HL-60 (cell line): ENCODE measurements at regions not wholly inside any gene's neighbourhood (a gene's known extent, or its start where the extent isn't known, plus 50 kb on each side); places are given as distances from the start of the nearest gene placed in this dataset.

ENCODE experiments used
- DNase-seq, 2 experiments: peaks; one replicate each; pipeline ENCODE4 v3.0.0-alpha.2; 2010 to 2020; ENCODE audit warnings: low read depth in 1 of 2, low spot score in 1 of 2
- H3K27ac ChIP-seq: fragments of 250-450 bp; sonication (Bioruptor Pico); replicated peaks from 2 replicates; pipeline ENCODE4 v1.5.1; 2020; ENCODE audit warnings: mild to moderate bottlenecking, moderate library complexity
- H3K27me3 ChIP-seq: fragments of 250-450 bp; sonication (Bioruptor Pico); 2 replicates; pipeline ENCODE4 v1.5.1; 2021; ENCODE audit warnings: mild to moderate bottlenecking, moderate library complexity; ENCODE audit not compliant: insufficient read depth, poor library complexity, severe bottlenecking
- H3K4me3 ChIP-seq: replicated peaks from 2 replicates; pipeline ENCODE4 v1.5.1; 2011; ENCODE audit warnings: mild to moderate bottlenecking, control low read depth, low read length; ENCODE audit not compliant: insufficient read depth
- GABPA ChIP-seq: IDR thresholded peaks from 2 replicates; pipeline ENCODE4 v1.6.1; 2012; ENCODE audit warnings: low read depth
- POLR2AphosphoS5 ChIP-seq: IDR thresholded peaks from 2 replicates; pipeline ENCODE4 v1.6.1; 2012; ENCODE audit warnings: low read depth
- SPI1 ChIP-seq: IDR thresholded peaks from 2 replicates; pipeline ENCODE4 v1.6.1; 2012; ENCODE audit warnings: low read depth, mild to moderate bottlenecking, borderline replicate concordance
- TF ChIP-seq, protein P1 (sequence below): IDR thresholded peaks from one replicate; pipeline ENCODE4 v1.5.1; 2011; ENCODE audit warnings: low read length, control low read depth, inconsistent platforms; ENCODE audit not compliant: insufficient read depth
- TF ChIP-seq, protein P2 (sequence below): IDR thresholded peaks from 2 replicates; pipeline ENCODE4 v1.6.1; 2012; ENCODE audit warnings: low read depth; ENCODE audit not compliant: insufficient replicate concordance

DNA sequence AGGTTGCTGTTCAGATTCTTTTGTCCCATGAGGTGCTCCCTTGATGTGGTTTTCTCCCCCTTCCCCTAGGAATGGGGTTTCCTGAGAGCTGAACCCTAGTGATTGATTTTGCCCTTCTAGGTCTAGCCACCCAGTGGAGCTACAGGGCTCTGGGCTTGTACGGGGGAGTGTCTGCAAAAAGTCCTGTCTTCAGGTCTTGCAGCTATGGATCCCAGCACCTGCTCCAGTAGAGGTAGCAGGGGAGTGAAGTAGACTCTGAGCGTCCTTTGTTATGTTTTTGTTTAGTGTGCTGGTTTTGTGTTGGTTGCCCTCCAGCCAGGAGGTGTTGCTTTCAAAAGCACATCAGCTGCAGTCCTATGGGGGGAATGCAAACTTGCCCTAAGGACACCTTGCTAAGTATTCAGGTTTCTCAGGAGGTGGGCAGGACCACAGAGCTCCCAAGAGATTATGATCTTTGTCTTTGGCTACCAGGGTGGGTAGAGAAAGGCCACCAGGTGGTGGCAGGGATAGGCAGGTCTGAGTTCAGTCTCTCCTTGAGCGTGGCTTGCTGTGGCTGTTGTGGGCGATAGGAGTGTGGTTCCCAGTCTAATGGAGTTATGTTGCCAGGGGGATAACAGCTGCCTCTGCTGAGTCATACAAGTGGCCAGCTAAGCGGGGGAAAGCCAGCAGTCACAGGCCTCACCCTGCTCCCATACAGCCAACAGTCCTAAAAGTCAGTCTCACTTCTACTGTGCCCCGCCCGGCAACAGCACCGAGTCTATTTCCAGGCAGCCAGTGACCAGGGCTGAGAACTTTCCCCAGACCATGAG lies 92.4 kb upstream of the JCAD start:
- no peak for DNase-seq
- TF ChIP-seq, protein P1, sequence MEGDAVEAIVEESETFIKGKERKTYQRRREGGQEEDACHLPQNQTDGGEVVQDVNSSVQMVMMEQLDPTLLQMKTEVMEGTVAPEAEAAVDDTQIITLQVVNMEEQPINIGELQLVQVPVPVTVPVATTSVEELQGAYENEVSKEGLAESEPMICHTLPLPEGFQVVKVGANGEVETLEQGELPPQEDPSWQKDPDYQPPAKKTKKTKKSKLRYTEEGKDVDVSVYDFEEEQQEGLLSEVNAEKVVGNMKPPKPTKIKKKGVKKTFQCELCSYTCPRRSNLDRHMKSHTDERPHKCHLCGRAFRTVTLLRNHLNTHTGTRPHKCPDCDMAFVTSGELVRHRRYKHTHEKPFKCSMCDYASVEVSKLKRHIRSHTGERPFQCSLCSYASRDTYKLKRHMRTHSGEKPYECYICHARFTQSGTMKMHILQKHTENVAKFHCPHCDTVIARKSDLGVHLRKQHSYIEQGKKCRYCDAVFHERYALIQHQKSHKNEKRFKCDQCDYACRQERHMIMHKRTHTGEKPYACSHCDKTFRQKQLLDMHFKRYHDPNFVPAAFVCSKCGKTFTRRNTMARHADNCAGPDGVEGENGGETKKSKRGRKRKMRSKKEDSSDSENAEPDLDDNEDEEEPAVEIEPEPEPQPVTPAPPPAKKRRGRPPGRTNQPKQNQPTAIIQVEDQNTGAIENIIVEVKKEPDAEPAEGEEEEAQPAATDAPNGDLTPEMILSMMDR: no peak
- TF ChIP-seq POLR2AphosphoS5 (no peak), SPI1 (no peak), GABPA (no peak)
- TF ChIP-seq, protein P2, sequence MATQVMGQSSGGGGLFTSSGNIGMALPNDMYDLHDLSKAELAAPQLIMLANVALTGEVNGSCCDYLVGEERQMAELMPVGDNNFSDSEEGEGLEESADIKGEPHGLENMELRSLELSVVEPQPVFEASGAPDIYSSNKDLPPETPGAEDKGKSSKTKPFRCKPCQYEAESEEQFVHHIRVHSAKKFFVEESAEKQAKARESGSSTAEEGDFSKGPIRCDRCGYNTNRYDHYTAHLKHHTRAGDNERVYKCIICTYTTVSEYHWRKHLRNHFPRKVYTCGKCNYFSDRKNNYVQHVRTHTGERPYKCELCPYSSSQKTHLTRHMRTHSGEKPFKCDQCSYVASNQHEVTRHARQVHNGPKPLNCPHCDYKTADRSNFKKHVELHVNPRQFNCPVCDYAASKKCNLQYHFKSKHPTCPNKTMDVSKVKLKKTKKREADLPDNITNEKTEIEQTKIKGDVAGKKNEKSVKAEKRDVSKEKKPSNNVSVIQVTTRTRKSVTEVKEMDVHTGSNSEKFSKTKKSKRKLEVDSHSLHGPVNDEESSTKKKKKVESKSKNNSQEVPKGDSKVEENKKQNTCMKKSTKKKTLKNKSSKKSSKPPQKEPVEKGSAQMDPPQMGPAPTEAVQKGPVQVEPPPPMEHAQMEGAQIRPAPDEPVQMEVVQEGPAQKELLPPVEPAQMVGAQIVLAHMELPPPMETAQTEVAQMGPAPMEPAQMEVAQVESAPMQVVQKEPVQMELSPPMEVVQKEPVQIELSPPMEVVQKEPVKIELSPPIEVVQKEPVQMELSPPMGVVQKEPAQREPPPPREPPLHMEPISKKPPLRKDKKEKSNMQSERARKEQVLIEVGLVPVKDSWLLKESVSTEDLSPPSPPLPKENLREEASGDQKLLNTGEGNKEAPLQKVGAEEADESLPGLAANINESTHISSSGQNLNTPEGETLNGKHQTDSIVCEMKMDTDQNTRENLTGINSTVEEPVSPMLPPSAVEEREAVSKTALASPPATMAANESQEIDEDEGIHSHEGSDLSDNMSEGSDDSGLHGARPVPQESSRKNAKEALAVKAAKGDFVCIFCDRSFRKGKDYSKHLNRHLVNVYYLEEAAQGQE: no peak
- Histone ChIP-seq H3K27me3 (no peaks in the 10 kb centered on the region), H3K27ac (no peak overlapping the region), H3K4me3 (no peak overlapping the region)

DNA sequence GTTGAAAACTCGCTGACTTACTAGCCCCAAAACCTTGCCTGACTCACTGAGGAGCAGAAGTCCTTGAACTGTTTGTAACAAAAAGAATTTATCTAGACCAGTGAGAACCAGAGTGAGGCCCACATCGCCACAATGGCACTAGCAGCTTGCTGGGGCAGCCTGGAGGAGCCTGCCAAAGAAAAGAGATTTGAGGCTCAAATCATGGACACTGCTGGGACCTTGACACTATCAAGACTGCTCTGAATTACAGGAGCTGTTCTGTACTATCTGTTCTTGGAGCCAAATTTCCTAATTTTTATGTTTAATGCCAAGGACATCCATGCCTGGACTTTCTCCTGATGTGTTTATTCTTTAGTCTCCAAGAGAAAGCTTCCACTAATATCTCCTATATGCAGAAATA lies 82.0 kb upstream of the JCAD start:
- DNase-seq: no peak
- TF ChIP-seq SPI1: no peak
- TF ChIP-seq POLR2AphosphoS5: no peak
- TF ChIP-seq, protein P1: no peak
- TF ChIP-seq, protein P2: no peak
- TF ChIP-seq GABPA: no peak

DNA sequence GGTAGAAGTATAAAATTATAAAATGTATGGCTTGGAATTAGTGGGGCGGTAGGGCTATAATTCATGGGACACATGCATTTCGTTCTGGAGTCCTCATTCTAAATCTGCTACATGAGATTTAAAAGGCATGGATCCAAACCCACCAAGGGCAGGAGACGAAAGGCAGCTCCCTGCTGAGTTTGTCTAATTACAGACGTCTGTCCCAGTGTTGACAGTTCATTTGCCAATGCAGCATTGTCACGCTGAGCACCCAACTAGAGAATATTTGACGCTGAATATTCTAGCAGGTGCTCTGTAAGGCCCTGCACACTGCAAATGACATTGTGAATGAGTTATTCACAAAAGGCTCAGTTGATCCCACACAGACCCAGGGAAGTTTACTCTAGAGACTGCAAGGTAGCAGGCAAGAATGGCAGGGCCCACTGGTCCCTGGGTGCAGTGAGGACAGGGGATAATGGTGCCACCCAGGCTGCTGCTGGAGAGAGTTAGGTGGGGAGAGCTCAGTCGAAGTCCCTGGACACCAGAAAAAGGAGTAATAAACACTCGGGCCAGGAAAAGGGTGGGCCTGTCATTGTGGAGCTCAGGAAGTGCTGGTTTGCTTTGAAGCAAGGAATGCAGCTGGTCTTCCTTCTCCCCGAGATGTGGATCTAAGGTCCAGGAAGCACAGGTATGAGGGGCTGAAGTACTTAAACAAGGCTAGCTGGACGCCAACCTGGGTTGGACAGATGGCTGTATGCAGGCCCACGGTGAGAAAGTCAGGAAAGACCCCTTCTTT lies 75.0 kb upstream of the JCAD start:
- DNase-seq: no peak
- TF ChIP-seq POLR2AphosphoS5 (no peak), GABPA (no peak), SPI1 (no peak)
- TF ChIP-seq, protein P2: no peak
- TF ChIP-seq, protein P1: no peak
- H3K27me3 ChIP-seq: no peaks in the 10 kb centered on the region
- H3K27ac ChIP-seq: no peak overlapping the region
- H3K4me3 ChIP-seq: no peak overlapping the region

More for the DNA sequence above, 82.0 kb upstream of the JCAD start:
- no peak overlapping the region for H3K4me3 ChIP-seq
- H3K27ac ChIP-seq: no peak overlapping the region
- no peaks in the 10 kb centered on the region for H3K27me3 ChIP-seq
